Progenitor cell of endocrine pancreas (in vitro differentiated cells): ENCODE measurements at regions not wholly inside any gene's neighbourhood (a gene's known extent, or its start where the extent isn't known, plus 50 kb on each side); places are given as distances from the start of the nearest gene placed in this dataset.

Source experiments
- DNase-seq: peaks from one replicate; pipeline ENCODE4 v3.0.0; 2021; ENCODE audit warnings: low spot score; ENCODE audit not compliant: unreplicated experiment
- H3K27ac Mint-ChIP-seq: 2 replicates; pipeline ENCODE4 v1.8.0; 2021; ENCODE audit warnings: mild to moderate bottlenecking, moderate library complexity, mixed read lengths
- H3K27me3 Mint-ChIP-seq: 2 replicates; pipeline ENCODE4 v1.8.0; 2021; ENCODE audit warnings: mixed read lengths
- H3K36me3 Mint-ChIP-seq: 2 replicates; pipeline ENCODE4 v1.8.0; 2022; ENCODE audit warnings: mixed read lengths; ENCODE audit not compliant: insufficient read depth
- H3K4me1 Mint-ChIP-seq: 2 replicates; pipeline ENCODE4 v1.8.0; 2021; ENCODE audit warnings: low read depth, mixed read lengths
- H3K4me3 Mint-ChIP-seq: 2 replicates; pipeline ENCODE4 v1.8.0; 2021; ENCODE audit warnings: low read depth, mild to moderate bottlenecking, moderate library complexity, mixed read lengths
- H3K9me3 Mint-ChIP-seq: 2 replicates; pipeline ENCODE4 v1.8.0; 2021; ENCODE audit warnings: low read depth, mixed read lengths
- CTCF ChIP-seq: fragments of 200-600 bp; sonication (generic); IDR thresholded peaks from one replicate; pipeline ENCODE4 v1.5.0; 2021; ENCODE audit warnings: antibody characterized with exemption, mild to moderate bottlenecking; ENCODE audit not compliant: unreplicated experiment

- Mint-ChIP-seq H3K36me3 (no peaks in the 10 kb centered on the region), H3K4me1 (no peaks in the 10 kb centered on the region), H3K27me3 (no peaks in the 10 kb centered on the region), H3K4me3 (no peak overlapping the region), H3K9me3 (peaks cover 8% of the 10 kb centered on the region), H3K27ac (no peak overlapping the region)
- no peak for TF ChIP-seq CTCF
- no peak for DNase-seq
Observed at GRCh38 chr6:4598384-4598995, 177.7 kb upstream of the CDYL start.

- TF ChIP-seq CTCF = no peak
- peaks cover 8% of the 10 kb centered on the region for H3K9me3 Mint-ChIP-seq
- DNase-seq = no peak
- H3K27me3 Mint-ChIP-seq = no peaks in the 10 kb centered on the region
- no peaks in the 10 kb centered on the region for H3K4me1 Mint-ChIP-seq
- H3K27ac Mint-ChIP-seq = no peak overlapping the region
- H3K36me3 Mint-ChIP-seq = no peaks in the 10 kb centered on the region
- H3K4me3 Mint-ChIP-seq = no peak overlapping the region
Observed at GRCh38 chr6:4593951-4594350, 182.3 kb upstream of the CDYL start.

GRCh38 chr6:4592026-4592425 lies 184.2 kb upstream of the CDYL start:
- no peaks in the 10 kb centered on the region for H3K27me3 Mint-ChIP-seq
- H3K4me1 Mint-ChIP-seq = no peaks in the 10 kb centered on the region
- no peak for TF ChIP-seq CTCF
- H3K27ac Mint-ChIP-seq = no peak overlapping the region
- no peaks in the 10 kb centered on the region for H3K36me3 Mint-ChIP-seq
- no peak overlapping the region for H3K4me3 Mint-ChIP-seq
- DNase-seq = no peak
- peaks cover 8% of the 10 kb centered on the region for H3K9me3 Mint-ChIP-seq

GRCh38 chr6:4591218-4591617 lies 185.0 kb upstream of the CDYL start:
- Mint-ChIP-seq H3K9me3 (peaks cover 3% of the 10 kb centered on the region), H3K4me3 (no peak overlapping the region), H3K36me3 (no peaks in the 10 kb centered on the region), H3K27me3 (no peaks in the 10 kb centered on the region), H3K27ac (no peak overlapping the region), H3K4me1 (no peaks in the 10 kb centered on the region)
- no peak for TF ChIP-seq CTCF
- no peak for DNase-seq

- Mint-ChIP-seq H3K4me3 (no peak overlapping the region), H3K4me1 (no peaks in the 10 kb centered on the region), H3K27ac (no peak overlapping the region), H3K9me3 (no peaks in the 10 kb centered on the region), H3K36me3 (no peaks in the 10 kb centered on the region), H3K27me3 (no peaks in the 10 kb centered on the region)
- TF ChIP-seq CTCF = no peak
- DNase-seq = no peak
Observed at GRCh38 chr6:4589295-4589694, 186.9 kb upstream of the CDYL start.
